ENCODE measurements at regions not wholly inside any gene's neighbourhood (a gene's known extent, or its start where the extent isn't known, plus 50 kb on each side); places are given as distances from the start of the nearest gene placed in this dataset.

GRCh38 chr4:59381591-59381990, 1818.5 kb upstream of the ADGRL3 start:
- no peaks in the 10 kb centered on the region for H3K4me1 Mint-ChIP-seq (ENCODE audit: low read depth, unreplicated experiment)
- H3K27me3 Mint-ChIP-seq (ENCODE audit: unreplicated experiment): no peaks in the 10 kb centered on the region
- no peak overlapping the region for H3K27ac Mint-ChIP-seq (ENCODE audit: unreplicated experiment)
- no peak for DNase-seq
- H3K36me3 Mint-ChIP-seq (ENCODE audit: insufficient read depth, unreplicated experiment): no peaks in the 10 kb centered on the region
- no peaks in the 10 kb centered on the region for H3K9me3 Mint-ChIP-seq (ENCODE audit: low read depth, unreplicated experiment)
- intact Hi-C loops (cut with micrococcal nuclease; ENCODE audit: unreplicated experiment): no loop called here
- CTCF ChIA-PET: no interaction called here
- TF ChIP-seq CTCF (IDR thresholded peaks at IDR 0.05; ENCODE audit: unreplicated experiment): no peak
- no peak overlapping the region for H3K4me3 Mint-ChIP-seq (ENCODE audit: low read depth, unreplicated experiment)
- no TSS peak for BruUV-seq (replicated peaks)

DNA sequence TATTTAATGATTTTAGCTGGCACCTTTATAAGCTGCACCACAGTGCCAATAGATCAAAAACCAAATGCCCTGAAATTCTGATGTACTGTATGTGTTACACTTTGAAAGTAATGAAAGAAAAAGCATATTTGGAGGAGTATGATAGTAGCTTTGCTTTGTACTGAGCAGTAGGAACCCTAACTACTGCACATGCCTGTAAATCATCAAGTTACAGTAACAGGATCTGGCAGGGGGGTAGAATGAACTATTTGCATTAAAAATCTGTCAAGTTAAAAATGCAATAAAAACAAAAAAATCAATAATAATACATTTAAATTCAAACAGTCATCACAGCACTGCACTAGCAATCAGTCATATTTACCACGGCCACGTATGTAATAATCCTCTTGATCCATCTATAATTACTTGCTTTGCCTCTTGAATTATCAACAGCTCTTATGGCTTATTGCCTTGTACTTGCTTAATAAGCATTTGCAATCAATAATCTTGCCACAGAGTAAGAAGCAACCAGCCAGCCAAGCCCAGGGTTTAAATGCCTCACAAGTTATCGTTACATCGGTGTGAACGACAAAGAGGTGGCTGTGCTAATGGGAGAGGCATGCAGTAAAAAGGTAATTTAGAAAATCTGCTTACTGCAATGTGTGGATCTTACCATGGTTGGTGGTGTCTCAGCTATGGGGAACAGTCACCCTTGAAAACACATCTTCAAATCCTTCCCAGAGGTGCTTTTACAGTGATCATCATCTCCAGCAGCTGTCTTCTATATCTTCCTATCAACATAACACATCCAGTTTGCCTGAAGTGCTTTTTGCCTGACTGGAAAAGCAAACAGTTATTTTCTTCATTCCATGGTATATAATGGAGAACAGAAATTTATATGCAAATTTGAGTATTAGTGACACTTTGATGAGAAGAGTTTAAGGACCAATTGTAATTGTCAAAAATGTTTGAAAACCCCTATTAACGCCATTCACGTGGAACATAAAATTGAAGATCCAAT, 1812.1 kb upstream of the ADGRL3 start:
- intact Hi-C loops (cut with micrococcal nuclease; ENCODE audit: unreplicated experiment): no loop called here
- no peaks in the 10 kb centered on the region for H3K4me1 Mint-ChIP-seq (ENCODE audit: low read depth, unreplicated experiment)
- no TSS peak for BruUV-seq (replicated peaks)

DNA sequence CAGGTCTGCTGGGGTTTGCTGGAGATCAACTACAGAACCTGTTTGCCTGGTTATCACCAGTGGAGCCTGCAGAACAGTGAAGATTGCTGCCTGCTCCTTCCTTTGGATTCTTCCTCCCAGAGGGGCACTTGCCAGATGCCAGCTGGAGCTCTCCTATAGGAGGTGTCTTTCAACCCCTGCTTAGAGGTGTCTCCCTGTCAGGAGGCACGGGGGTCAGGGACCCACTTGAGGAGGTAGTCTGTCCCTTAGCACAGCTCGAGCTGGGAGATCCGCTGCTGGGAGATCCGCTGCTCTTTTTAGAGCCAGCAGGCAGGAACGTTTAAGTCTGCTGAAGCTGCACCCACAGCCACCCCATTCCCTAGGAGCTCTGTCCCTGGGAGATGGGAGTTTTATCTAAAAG, 1806.3 kb upstream of the ADGRL3 start:
- Mint-ChIP-seq H3K27ac (ENCODE audit: unreplicated experiment) (no peak overlapping the region), H3K4me3 (ENCODE audit: low read depth, unreplicated experiment) (no peak overlapping the region), H3K36me3 (ENCODE audit: insufficient read depth, unreplicated experiment) (no peaks in the 10 kb centered on the region), H3K4me1 (ENCODE audit: low read depth, unreplicated experiment) (no peaks in the 10 kb centered on the region), H3K27me3 (ENCODE audit: unreplicated experiment) (no peaks in the 10 kb centered on the region), H3K9me3 (ENCODE audit: low read depth, unreplicated experiment) (peaks cover 6% of the 10 kb centered on the region)
- no peak for DNase-seq
- BruUV-seq (replicated peaks): no TSS peak
- CTCF ChIA-PET: no interaction called here
- TF ChIP-seq CTCF (IDR thresholded peaks at IDR 0.05; ENCODE audit: unreplicated experiment): no peak
- intact Hi-C loops (cut with micrococcal nuclease; ENCODE audit: unreplicated experiment): no loop called here

More for the DNA sequence above, 1812.1 kb upstream of the ADGRL3 start:
- H3K9me3 Mint-ChIP-seq (ENCODE audit: low read depth, unreplicated experiment): peaks cover 2% of the 10 kb centered on the region
- no peak overlapping the region for H3K4me3 Mint-ChIP-seq (ENCODE audit: low read depth, unreplicated experiment)
- no peaks in the 10 kb centered on the region for H3K27me3 Mint-ChIP-seq (ENCODE audit: unreplicated experiment)
- no peak for TF ChIP-seq CTCF (IDR thresholded peaks at IDR 0.05; ENCODE audit: unreplicated experiment)
- H3K36me3 Mint-ChIP-seq (ENCODE audit: insufficient read depth, unreplicated experiment): no peaks in the 10 kb centered on the region
- CTCF ChIA-PET: no interaction called here
- DNase-seq: no peak
- no peak overlapping the region for H3K27ac Mint-ChIP-seq (ENCODE audit: unreplicated experiment)

- no peak overlapping the region for H3K27ac Mint-ChIP-seq (ENCODE audit: unreplicated experiment)
- no peaks in the 10 kb centered on the region for H3K4me1 Mint-ChIP-seq (ENCODE audit: low read depth, unreplicated experiment)
- no peak overlapping the region for H3K4me3 Mint-ChIP-seq (ENCODE audit: low read depth, unreplicated experiment)
- no TSS peak for BruUV-seq (replicated peaks)
- TF ChIP-seq CTCF (IDR thresholded peaks at IDR 0.05; ENCODE audit: unreplicated experiment): no peak
- DNase-seq: no peak
- peaks cover 6% of the 10 kb centered on the region for H3K9me3 Mint-ChIP-seq (ENCODE audit: low read depth, unreplicated experiment)
- CTCF ChIA-PET: no interaction called here
- H3K36me3 Mint-ChIP-seq (ENCODE audit: insufficient read depth, unreplicated experiment): no peaks in the 10 kb centered on the region
- intact Hi-C loops (cut with micrococcal nuclease; ENCODE audit: unreplicated experiment): no loop called here
- no peaks in the 10 kb centered on the region for H3K27me3 Mint-ChIP-seq (ENCODE audit: unreplicated experiment)
Measured at GRCh38 chr4:59400334-59400733, 1799.8 kb upstream of the ADGRL3 start.

Measured in Calu3 (cell line).